GM12878 (cell line): ENCODE measurements at regions not wholly inside any gene's neighbourhood (a gene's known extent, or its start where the extent isn't known, plus 50 kb on each side); places are given as distances from the start of the nearest gene placed in this dataset.

ENCODE experiments used
- CBX5 ChIP-seq: sonication (generic); IDR thresholded peaks from 2 replicates; pipeline ENCODE4 v1.6.1; 2016; ENCODE audit warnings: low read depth, moderate library complexity, mild to moderate bottlenecking, inconsistent platforms
- CHD1 ChIP-seq: IDR thresholded peaks from 2 replicates; pipeline ENCODE4 v1.6.1; 2012; ENCODE audit warnings: low read depth, low read length, improper control_type of control experiment
- ESRRA ChIP-seq: IDR thresholded peaks from 2 replicates; pipeline ENCODE4 v1.6.1; 2012; ENCODE audit warnings: mild to moderate bottlenecking, low read length, improper control_type of control experiment
- EZH2 ChIP-seq: IDR thresholded peaks from 2 replicates; pipeline ENCODE4 v1.6.1; 2012; ENCODE audit warnings: low read depth, mild to moderate bottlenecking, control low read depth, inconsistent platforms, low read length, borderline replicate concordance; ENCODE audit not compliant: control insufficient read depth
- MXI1 ChIP-seq: fragments of 150-350 bp; IDR thresholded peaks from 2 replicates; pipeline ENCODE4 v1.6.1; 2011; ENCODE audit warnings: low read depth, mild to moderate bottlenecking, inconsistent platforms, low read length, improper control_type of control experiment
- NFIC ChIP-seq: IDR thresholded peaks from 2 replicates; pipeline ENCODE4 v1.6.1; 2012; ENCODE audit warnings: low read depth, mild to moderate bottlenecking, inconsistent platforms, low read length, moderate library complexity
- POLR2A ChIP-seq: IDR thresholded peaks from 2 replicates; pipeline ENCODE4 v1.6.1; 2011; ENCODE audit warnings: low read depth, mild to moderate bottlenecking, low read length
- RFX5 ChIP-seq: IDR thresholded peaks from 2 replicates; pipeline ENCODE4 v1.6.1; 2011; ENCODE audit warnings: low read depth, low read length, improper control_type of control experiment
- SUPT20H ChIP-seq: IDR thresholded peaks from 2 replicates; pipeline ENCODE4 v1.6.1; 2011; ENCODE audit warnings: low read depth, mild to moderate bottlenecking, low read length, moderate library complexity, borderline replicate concordance; ENCODE audit not compliant: control insufficient read depth
- ZNF274 ChIP-seq: IDR thresholded peaks from one replicate; pipeline ENCODE4 v1.8.0; 2011; ENCODE audit not compliant: insufficient read length, insufficient read depth
- TF ChIP-seq, protein P1 (sequence below): IDR thresholded peaks from 2 replicates; pipeline ENCODE4 v1.6.1; 2011; ENCODE audit warnings: borderline replicate concordance, low read depth, mild to moderate bottlenecking, moderate library complexity, mixed read lengths, low read length; ENCODE audit not compliant: insufficient read depth; ENCODE audit errors: extremely low read length

- TF ChIP-seq, protein P1, sequence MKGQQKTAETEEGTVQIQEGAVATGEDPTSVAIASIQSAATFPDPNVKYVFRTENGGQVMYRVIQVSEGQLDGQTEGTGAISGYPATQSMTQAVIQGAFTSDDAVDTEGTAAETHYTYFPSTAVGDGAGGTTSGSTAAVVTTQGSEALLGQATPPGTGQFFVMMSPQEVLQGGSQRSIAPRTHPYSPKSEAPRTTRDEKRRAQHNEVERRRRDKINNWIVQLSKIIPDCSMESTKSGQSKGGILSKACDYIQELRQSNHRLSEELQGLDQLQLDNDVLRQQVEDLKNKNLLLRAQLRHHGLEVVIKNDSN: no peak
- TF ChIP-seq ESRRA (no peak), ZNF274 (no peak), POLR2A (no peak), CHD1 (no peak), CBX5 (no peak), SUPT20H (no peak), NFIC (no peak), EZH2 (no peak), RFX5 (no peak), MXI1 (no peak)
These were observed 182.4 kb downstream of the TOX3 start for GRCh38 chr16:52364500-52364899.
